ENCODE measurements at regions not wholly inside any gene's neighbourhood (a gene's known extent, or its start where the extent isn't known, plus 50 kb on each side); places are given as distances from the start of the nearest gene placed in this dataset.
"Not testable (repeated sequence)": the region's sequence is repeated elsewhere in the genome, so short reads cannot be mapped to it uniquely, and the experiment has no call there.

- Histone ChIP-seq H3K79me2 (ENCODE audit: insufficient read depth, low read length) (no peaks in the 10 kb centered on the region), H3K4me2 (ENCODE audit: low read depth, low read length, poor library complexity, severe bottlenecking) (no peak overlapping the region), H3K36me3 (ENCODE audit: insufficient read depth, low read length) (no peaks in the 10 kb centered on the region), H3K4me3 (ENCODE audit: low read length, poor library complexity, severe bottlenecking) (no peak overlapping the region), H3K9me3 (ENCODE audit: insufficient read depth, low read depth, low read length) (peaks cover 3% of the 10 kb centered on the region; the same call in 1 of the 2 replicates), H3K27me3 (ENCODE audit: insufficient read depth, low read length, poor library complexity, severe bottlenecking) (no peaks in the 10 kb centered on the region), H3K9ac (ENCODE audit: low read depth, low read length, poor library complexity, severe bottlenecking) (no peak overlapping the region), H3K4me1 (ENCODE audit: insufficient read depth, low read length, poor library complexity, severe bottlenecking) (no peaks in the 10 kb centered on the region), H4K20me1 (ENCODE audit: insufficient read depth, low read length, poor library complexity, severe bottlenecking) (no peaks in the 10 kb centered on the region), H3F3A (ENCODE audit: low read depth) (no peaks in the 10 kb centered on the region), H3K9me2 (replicated peaks; ENCODE audit: low read depth, low read length) (no peaks in the 10 kb centered on the region), H2AFZ (ENCODE audit: low read length) (no peak overlapping the region)
- no peak for TF ChIP-seq CTCF (conservative IDR thresholded peaks at IDR 0.05; ENCODE audit: low read length)
- TF ChIP-seq EZH2phosphoT487 (IDR thresholded peaks at IDR 0.05; ENCODE audit: borderline replicate concordance): no peak
Observed at GRCh38 chr9:2545881-2546490, 75.6 kb upstream of the VLDLR start.

GRCh38 chr9:2555899-2556600, 65.5 kb upstream of the VLDLR start:
- not testable (repeated sequence) for H3K27me3 ChIP-seq (ENCODE audit: insufficient read depth, low read length, poor library complexity, severe bottlenecking); H3K4me3 ChIP-seq (ENCODE audit: low read length, poor library complexity, severe bottlenecking); H3K9ac ChIP-seq (ENCODE audit: low read depth, low read length, poor library complexity, severe bottlenecking); H3K36me3 ChIP-seq (ENCODE audit: insufficient read depth, low read length); H2AFZ ChIP-seq (ENCODE audit: low read length); H3K9me3 ChIP-seq (ENCODE audit: insufficient read depth, low read depth, low read length); H4K20me1 ChIP-seq (ENCODE audit: insufficient read depth, low read length, poor library complexity, severe bottlenecking); H3K79me2 ChIP-seq (ENCODE audit: insufficient read depth, low read length); H3K4me2 ChIP-seq (ENCODE audit: low read depth, low read length, poor library complexity, severe bottlenecking); H3K4me1 ChIP-seq (ENCODE audit: insufficient read depth, low read length, poor library complexity, severe bottlenecking); H3F3A ChIP-seq (ENCODE audit: low read depth); H3K9me2 ChIP-seq (replicated peaks; ENCODE audit: low read depth, low read length)

- no peaks in the 10 kb centered on the region for H3K27me3 ChIP-seq (ENCODE audit: insufficient read depth, low read length, poor library complexity, severe bottlenecking)
Observed at GRCh38 chr9:2557693-2558092, 63.9 kb upstream of the VLDLR start.

More at GRCh38 chr9:2557693-2558092, 63.9 kb upstream of the VLDLR start:
- Histone ChIP-seq H3F3A (ENCODE audit: low read depth) (no peaks in the 10 kb centered on the region), H3K4me1 (ENCODE audit: insufficient read depth, low read length, poor library complexity, severe bottlenecking) (no peaks in the 10 kb centered on the region), H3K9me3 (ENCODE audit: insufficient read depth, low read depth, low read length) (no peaks in the 10 kb centered on the region; the same call in 1 of the 2 replicates), H3K79me2 (ENCODE audit: insufficient read depth, low read length) (no peaks in the 10 kb centered on the region), H3K36me3 (ENCODE audit: insufficient read depth, low read length) (no peaks in the 10 kb centered on the region), H3K4me2 (ENCODE audit: low read depth, low read length, poor library complexity, severe bottlenecking) (no peak overlapping the region), H3K9ac (ENCODE audit: low read depth, low read length, poor library complexity, severe bottlenecking) (no peak overlapping the region), H3K9me2 (replicated peaks; ENCODE audit: low read depth, low read length) (peaks cover 5% of the 10 kb centered on the region; the same call in 1 of the 2 replicates), H3K4me3 (ENCODE audit: low read length, poor library complexity, severe bottlenecking) (no peak overlapping the region), H2AFZ (ENCODE audit: low read length) (no peak overlapping the region), H4K20me1 (ENCODE audit: insufficient read depth, low read length, poor library complexity, severe bottlenecking) (no peaks in the 10 kb centered on the region)
- TF ChIP-seq EZH2phosphoT487 (IDR thresholded peaks at IDR 0.05; ENCODE audit: borderline replicate concordance) (no peak), CTCF (conservative IDR thresholded peaks at IDR 0.05; ENCODE audit: low read length) (no peak)

Data from Loucy (cell line).